ENCODE measurements at regions not wholly inside any gene's neighbourhood (a gene's known extent, or its start where the extent isn't known, plus 50 kb on each side); places are given as distances from the start of the nearest gene placed in this dataset.

DNA sequence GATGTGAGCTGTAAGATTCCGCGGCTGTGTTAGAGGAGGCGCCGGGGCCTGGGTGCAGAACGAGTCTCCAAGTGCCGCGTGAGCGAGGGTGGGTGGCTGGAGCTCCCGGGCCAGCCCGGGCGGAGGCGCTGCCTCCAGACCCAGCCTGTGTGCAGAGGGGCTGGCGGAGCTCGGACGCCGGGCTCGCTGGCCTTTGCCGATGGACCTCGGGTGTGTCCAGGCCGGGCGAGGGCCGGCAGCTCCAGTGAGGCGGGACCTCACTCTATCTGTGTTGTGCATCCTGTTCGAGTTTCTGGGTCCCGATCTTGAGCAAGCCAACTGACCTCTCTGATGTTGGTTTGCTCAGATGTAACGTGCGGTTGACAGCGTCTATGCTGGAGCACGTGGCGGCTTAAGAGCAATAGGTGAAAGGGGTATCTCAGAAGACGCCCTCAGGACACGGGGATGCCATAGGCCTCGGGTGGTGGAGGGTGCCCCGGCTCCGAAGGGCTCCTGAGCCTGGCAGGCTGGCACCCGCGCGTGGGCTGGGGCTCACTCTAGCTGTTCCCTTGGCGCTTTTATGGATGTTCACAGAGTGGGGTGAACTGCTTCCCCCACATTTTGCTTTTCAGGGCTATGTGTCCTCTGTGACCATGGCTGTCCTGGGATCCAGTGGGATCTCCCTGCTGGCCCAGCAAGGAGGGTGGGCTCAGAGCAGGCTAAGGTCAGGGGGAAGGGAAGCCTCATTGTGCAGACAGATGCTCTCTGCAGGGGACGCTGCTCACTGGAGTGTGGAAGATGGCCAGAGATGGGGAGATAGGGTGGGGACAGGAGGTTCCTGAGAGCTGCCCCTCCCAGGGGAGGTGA is 69.8 kb downstream of the MRPL36 start:
- POLR2A ChIA-PET = no interaction called here

DNA sequence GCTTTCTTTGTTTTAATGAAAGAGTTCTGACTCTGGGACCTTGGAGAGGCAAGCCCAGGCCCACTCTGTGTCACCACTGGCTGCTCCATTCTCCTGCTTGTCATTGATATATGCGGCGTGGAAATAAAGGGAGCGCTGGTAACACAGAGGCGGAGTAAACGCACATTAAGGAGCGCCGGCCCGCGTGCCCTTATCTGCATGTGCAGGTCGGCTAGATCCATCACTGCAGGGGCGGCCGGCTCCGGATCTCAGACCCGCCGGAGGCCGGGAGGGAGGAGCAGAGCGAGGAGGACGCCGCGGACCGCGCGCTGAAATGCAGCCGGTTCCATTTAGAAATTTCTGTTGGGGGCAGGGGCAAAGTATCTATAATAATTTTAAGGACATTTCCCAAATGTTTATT is 70.8 kb downstream of the MRPL36 start:
- CTCF ChIA-PET (ENCODE audit: unreplicated experiment) = no interaction called here

More for the DNA sequence above, 69.8 kb downstream of the MRPL36 start:
- TF ChIP-seq EZH2phosphoT487 (IDR thresholded peaks at IDR 0.05; ENCODE audit: borderline replicate concordance, low read depth, low read length) = no peak
- TF ChIP-seq, protein P1, sequence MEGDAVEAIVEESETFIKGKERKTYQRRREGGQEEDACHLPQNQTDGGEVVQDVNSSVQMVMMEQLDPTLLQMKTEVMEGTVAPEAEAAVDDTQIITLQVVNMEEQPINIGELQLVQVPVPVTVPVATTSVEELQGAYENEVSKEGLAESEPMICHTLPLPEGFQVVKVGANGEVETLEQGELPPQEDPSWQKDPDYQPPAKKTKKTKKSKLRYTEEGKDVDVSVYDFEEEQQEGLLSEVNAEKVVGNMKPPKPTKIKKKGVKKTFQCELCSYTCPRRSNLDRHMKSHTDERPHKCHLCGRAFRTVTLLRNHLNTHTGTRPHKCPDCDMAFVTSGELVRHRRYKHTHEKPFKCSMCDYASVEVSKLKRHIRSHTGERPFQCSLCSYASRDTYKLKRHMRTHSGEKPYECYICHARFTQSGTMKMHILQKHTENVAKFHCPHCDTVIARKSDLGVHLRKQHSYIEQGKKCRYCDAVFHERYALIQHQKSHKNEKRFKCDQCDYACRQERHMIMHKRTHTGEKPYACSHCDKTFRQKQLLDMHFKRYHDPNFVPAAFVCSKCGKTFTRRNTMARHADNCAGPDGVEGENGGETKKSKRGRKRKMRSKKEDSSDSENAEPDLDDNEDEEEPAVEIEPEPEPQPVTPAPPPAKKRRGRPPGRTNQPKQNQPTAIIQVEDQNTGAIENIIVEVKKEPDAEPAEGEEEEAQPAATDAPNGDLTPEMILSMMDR (conservative IDR thresholded peaks at IDR 0.05; ENCODE audit: low read length) = no peak
- intact Hi-C loops (cut with micrococcal nuclease; ENCODE audit: unreplicated experiment) = no loop called here
- no peak overlapping the region for H3K4me3 ChIP-seq (ENCODE audit: low read depth, low read length, poor library complexity, severe bottlenecking)
- no peak overlapping the region for H2AFZ ChIP-seq (ENCODE audit: low read length)
- no peak overlapping the region for H3K27ac ChIP-seq (ENCODE audit: low read depth, low read length, poor library complexity, severe bottlenecking)
- CTCF ChIA-PET (ENCODE audit: unreplicated experiment) = no interaction called here
- no TSS peak for BruUV-seq (replicated peaks)
- H3K4me2 ChIP-seq (ENCODE audit: low read length) = no peak overlapping the region
- no peaks in the 10 kb centered on the region; the same call in 1 of the 2 replicates for H4K20me1 ChIP-seq (ENCODE audit: insufficient read depth, low read length)
- no peaks in the 10 kb centered on the region for H3K9me2 ChIP-seq (ENCODE audit: insufficient read depth, low read length)
- H3K9me3 ChIP-seq (ENCODE audit: low read length) = no peaks in the 10 kb centered on the region
- no peaks in the 10 kb centered on the region for H3K4me1 ChIP-seq (ENCODE audit: insufficient read depth, low read length, poor library complexity, severe bottlenecking)
- no peaks in the 10 kb centered on the region for H3K36me3 ChIP-seq (ENCODE audit: insufficient read depth, low read length)
- H3K79me2 ChIP-seq (ENCODE audit: insufficient read depth, low read depth, low read length) = no peaks in the 10 kb centered on the region
- no peak for DNase-seq (ENCODE audit: low spot score)

More for the DNA sequence above, 70.8 kb downstream of the MRPL36 start:
- no peak overlapping the region for H3K27ac ChIP-seq (ENCODE audit: low read depth, low read length, poor library complexity, severe bottlenecking)
- DNase-seq (ENCODE audit: low spot score) = no peak
- H3K9me3 ChIP-seq (ENCODE audit: low read length) = no peaks in the 10 kb centered on the region
- TF ChIP-seq EZH2phosphoT487 (IDR thresholded peaks at IDR 0.05; ENCODE audit: borderline replicate concordance, low read depth, low read length) = no peak
- TF ChIP-seq, protein P1 (conservative IDR thresholded peaks at IDR 0.05; ENCODE audit: low read length) = no peak
- H3K4me3 ChIP-seq (ENCODE audit: low read depth, low read length, poor library complexity, severe bottlenecking) = no peak overlapping the region
- H3K9me2 ChIP-seq (ENCODE audit: insufficient read depth, low read length) = no peaks in the 10 kb centered on the region
- H3K79me2 ChIP-seq (ENCODE audit: insufficient read depth, low read depth, low read length) = no peaks in the 10 kb centered on the region
- H4K20me1 ChIP-seq (ENCODE audit: insufficient read depth, low read length) = no peaks in the 10 kb centered on the region; the same call in 1 of the 2 replicates
- intact Hi-C loops (cut with micrococcal nuclease; ENCODE audit: unreplicated experiment) = no loop called here
- H3K36me3 ChIP-seq (ENCODE audit: insufficient read depth, low read length) = no peaks in the 10 kb centered on the region
- POLR2A ChIA-PET = no interaction called here
- no peak overlapping the region for H3K4me2 ChIP-seq (ENCODE audit: low read length)
- no peak overlapping the region for H2AFZ ChIP-seq (ENCODE audit: low read length)
- H3K4me1 ChIP-seq (ENCODE audit: insufficient read depth, low read length, poor library complexity, severe bottlenecking) = no peaks in the 10 kb centered on the region
- no TSS peak for BruUV-seq (replicated peaks)

All from OCI-LY7 (cell line).